ENCODE measurements at regions not wholly inside any gene's neighbourhood (a gene's known extent, or its start where the extent isn't known, plus 50 kb on each side); places are given as distances from the start of the nearest gene placed in this dataset.

DNA sequence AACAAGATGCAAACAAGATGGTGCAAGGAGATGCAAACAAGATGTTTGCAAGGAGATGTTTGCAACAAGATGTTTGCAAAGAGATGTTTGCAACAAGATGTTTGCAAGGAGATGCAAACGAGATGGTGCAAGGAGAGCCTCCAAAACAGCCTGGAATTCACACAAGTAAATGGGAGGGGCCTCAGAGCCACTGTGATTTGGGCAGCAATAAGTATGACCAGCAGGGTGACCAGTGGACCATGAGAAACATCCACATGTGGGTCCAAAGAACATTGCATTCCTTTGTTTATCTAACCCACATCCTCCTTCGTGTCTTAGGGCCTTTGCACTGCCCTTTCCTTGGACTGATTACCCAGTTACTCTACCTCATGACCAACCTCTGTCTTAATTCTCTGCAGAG lies 162.9 kb downstream of the PLPP3 start:
- no peak for DNase-seq

DNA sequence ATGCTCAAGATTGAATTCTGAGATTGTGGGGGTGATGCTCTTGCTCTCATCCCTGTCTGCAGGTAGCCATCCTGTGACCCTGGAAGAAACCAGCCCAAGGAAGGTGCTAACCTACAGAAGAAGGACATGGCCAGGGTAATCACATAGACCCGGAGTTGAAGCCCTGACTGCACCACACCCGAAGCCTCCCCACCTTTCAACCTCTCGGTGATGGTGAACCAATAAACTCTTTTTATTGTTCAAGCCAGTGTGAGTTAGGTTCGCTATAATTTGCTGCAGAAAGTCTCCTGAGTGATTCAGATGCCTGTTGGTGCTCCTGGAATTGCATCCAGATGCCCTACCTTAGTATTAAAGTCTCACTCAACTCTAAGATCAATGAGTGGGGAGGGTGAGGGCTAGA lies 163.6 kb downstream of the PLPP3 start:
- no peak for DNase-seq

- no peak for DNase-seq
These were observed 164.1 kb downstream of the PLPP3 start for GRCh38 chr1:56415258-56415657.

GRCh38 chr1:56414728-56415224 lies 164.6 kb downstream of the PLPP3 start:
- DNase-seq = no peak

DNA sequence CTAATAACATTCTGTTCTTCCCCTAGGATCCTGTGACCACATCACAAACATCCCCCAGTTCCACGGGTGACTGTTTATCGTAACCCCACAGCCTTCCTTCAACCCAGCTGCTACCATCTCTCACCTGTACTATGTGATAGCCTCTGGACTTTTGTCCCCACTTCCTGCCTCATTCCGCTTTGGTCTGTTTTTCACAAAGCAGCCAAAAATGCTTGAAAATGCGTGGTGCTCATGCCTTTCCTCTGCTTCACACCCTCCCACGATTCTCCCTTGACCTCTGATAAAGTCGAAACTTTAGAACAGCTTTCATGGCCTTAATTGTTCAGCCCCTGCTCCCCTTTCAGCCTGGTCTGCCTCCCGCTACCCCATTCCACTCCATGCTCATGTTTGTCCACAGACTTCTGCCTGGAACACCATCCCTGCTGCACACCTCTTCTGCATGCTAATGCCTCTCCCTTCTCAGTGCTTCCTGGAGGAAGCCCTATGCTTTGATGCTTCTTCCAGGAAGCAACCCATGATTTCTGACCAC lies 165.6 kb downstream of the PLPP3 start:
- no peak for DNase-seq

DNA sequence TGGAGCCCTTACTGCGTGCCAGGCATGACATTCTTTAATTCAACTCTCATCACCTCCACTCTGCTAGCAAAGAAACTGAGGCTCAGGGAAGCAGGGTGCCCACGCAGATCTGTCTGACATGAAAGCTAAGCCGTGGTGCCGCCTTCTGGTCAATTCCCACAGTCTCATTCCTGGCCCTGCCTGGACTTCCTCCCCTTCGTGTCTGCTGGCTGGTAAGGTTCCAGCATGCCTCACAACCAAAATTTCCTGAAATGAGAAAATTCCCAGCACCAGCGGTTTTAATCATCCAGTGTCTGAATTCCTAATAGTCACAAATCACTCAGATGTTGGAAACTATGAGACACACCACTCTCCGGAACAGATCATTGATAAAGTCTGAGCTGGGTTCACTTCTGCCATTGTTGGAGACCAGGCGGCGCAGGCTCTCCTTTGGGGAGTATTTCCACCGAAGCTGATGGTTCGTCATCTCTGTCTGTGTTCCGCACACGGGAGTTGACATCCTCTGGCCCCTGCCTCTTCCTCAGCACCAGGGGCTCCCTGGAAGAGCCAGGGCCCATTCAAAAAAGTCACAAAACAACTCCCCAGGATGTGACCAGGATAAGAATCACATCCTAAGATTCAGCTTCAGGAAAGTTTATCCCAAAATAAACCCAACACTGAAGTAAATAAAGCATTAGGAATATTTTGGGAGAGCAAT lies 167.7 kb downstream of the PLPP3 start:
- peak in 1 of 2 donors; percentile 19 for DNase-seq

DNA sequence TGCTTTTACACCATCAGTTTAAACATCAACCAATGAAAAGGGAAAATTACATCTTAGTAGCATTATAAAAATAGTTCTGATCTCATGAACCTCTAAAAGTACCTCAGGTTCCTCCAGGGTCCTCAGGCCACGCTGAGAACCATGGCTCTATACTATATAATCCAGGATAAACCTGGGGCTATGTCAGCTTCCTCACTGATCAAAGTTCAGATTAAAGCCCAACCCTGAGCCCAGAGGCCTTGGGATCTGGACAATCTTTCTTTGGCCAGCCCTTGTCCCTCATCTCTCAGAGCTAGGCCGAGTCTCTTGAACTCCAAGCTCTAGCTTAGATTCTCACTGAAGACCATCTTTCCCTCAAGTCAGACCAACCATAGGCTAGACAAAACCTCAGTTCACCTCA lies 168.3 kb downstream of the PLPP3 start:
- DNase-seq = no peak

DNA sequence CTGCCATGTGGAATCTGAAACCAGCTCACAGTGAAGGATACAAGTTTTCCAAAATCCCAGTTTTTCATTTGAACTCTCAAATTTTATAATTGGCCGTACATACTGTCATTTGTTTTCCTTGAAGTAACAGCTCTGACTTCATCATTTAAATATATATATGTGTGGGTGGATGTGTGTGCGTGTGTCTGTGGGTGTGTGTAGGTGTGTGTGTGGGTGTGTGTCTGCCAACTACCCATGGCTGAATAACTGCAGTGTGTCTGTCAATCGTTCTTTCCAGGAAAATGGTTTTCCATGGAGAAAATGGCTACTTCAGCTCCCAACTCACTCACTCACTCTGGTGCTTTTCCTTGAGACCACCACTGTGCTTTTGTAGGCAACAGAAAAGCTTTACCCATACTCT lies 169.0 kb downstream of the PLPP3 start:
- no peak for DNase-seq

GRCh38 chr1:56409112-56409691 lies 170.2 kb downstream of the PLPP3 start:
- DNase-seq = no peak

GRCh38 chr1:56406821-56407220 lies 172.5 kb downstream of the PLPP3 start:
- DNase-seq = no peak

GRCh38 chr1:56404561-56405030 lies 174.8 kb downstream of the PLPP3 start:
- no peak for DNase-seq

DNA sequence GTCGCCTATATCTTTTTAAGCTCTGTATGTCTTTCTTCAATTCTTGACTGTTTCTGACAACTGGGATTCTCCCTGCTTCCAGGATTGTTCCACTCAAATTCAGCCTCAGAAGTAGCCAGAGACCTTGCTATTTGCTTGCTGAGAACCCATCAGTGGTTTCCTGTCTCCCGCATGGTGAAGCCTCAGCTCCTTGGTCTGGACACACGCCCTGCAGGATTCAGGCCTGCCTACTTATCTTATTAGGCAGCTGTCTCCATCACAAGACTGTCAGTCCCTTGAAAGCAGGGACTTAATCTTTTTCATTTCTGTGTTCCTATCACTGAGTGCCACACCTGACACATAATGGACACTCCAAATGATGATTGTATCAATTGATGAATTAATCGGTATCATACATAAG lies 175.3 kb downstream of the PLPP3 start:
- DNase-seq = no peak

DNA sequence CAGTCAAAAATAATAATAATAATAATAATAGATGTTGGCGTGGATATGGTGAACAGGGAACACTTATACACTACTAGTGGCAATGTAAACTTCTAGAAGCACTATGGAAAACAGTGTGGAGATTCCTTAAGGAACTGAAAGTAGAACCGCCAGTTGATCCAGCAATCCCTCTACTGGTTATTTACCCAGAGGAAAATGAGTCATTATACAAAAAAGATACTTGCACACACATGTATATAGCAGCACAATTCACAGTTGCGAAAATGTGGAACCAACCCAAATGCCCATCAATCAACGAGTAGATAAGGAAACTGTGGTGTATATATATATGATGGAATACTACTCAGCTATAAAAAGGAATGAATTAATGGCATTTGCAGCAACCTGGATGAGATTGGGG lies 176.0 kb downstream of the PLPP3 start:
- DNase-seq = no peak

DNA sequence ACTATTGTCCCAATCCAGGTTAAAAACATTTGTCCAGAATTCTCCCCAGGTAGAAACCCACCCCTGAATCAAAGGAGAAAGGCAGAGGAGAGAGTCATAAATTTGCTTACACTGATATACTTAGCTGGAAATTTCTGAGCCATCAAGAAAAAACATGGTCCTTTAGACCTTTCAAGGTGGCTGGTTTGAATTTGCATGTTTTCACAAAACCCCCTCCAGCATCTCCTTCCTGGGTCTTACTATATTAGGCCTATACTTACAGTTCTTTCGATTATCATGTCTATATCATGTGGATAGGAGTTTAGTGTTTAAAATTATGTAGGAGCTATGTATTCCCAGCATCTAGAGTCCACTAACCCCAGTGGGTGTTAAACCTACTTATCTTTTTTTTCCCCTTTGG lies 178.2 kb downstream of the PLPP3 start:
- DNase-seq = no peak

DNA sequence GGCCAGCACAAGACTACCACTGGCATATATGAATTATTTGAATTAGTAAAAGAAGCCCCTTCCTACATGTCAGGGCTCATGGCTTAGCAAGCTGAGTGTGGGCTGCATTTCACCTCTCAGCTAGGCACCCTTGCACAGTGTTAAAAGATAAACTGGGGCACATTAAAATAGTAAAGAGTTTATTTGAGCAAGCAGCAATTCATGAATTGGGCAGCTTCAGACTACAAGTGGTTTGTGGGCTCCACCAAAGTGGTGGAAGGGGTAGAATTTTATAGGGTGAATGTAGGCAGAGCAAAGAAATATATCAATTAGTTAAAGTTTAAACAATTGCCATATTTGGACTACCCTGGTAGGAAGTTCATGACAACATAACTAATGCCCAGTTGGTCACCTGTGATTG lies 178.8 kb downstream of the PLPP3 start:
- DNase-seq = no peak

DNA sequence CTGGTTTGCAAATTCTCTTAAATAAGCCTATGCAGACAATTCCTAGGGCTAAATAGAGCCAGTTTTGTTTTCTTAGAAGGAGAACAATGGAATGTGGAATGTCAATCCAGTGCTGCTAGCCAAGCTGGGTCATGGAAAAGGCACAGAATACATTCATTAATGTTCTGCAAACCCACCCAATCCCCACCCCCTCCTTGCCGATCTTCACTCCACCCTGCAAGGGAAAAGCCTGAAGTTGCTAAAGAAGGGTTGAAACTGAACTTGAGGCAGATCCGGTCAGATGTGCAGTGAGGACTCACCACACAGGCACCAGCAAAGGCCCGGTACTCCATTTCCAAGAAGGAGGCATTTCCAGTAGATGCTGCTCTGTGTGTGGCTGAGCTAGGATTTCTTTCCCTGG lies 179.6 kb downstream of the PLPP3 start:
- DNase-seq = no peak

GRCh38 chr1:56399326-56399725 lies 180.0 kb downstream of the PLPP3 start:
- DNase-seq = no peak

DNA sequence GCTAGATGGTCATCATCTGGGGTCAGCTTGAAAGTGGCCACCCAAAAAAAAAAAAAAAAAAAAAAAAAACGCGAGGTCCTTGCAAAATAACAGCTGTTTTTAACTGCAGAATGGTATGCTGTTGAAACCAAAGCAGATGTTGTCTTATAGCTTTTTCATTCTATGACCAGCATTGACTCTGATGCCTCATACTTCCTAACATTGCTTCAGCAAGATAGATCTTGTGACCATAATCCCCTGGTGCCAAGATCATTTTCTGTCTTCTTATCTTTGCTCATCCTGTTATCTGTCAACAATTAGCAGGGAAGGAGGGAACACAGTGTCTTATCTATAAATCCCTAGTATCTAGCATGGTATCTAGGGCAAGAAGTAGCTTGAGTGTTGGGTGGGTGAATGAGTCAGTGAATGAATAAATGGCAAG lies 181.5 kb downstream of the PLPP3 start:
- no peak for DNase-seq

- no peak for DNase-seq
These were observed 182.0 kb downstream of the PLPP3 start for GRCh38 chr1:56397409-56397808.

GRCh38 chr1:56396581-56396980 lies 182.8 kb downstream of the PLPP3 start:
- DNase-seq = no peak

- no peak for DNase-seq
These were observed 183.6 kb downstream of the PLPP3 start for GRCh38 chr1:56395776-56396175.

- DNase-seq = no peak
These were observed 185.1 kb downstream of the PLPP3 start for GRCh38 chr1:56394298-56394697.

GRCh38 chr1:56390934-56391731 lies 188.2 kb downstream of the PLPP3 start:
- no peak for DNase-seq
